Peyer's patch (tissue), 4 donors: ENCODE measurements at regions not wholly inside any gene's neighbourhood (a gene's known extent, or its start where the extent isn't known, plus 50 kb on each side); places are given as distances from the start of the nearest gene placed in this dataset.

ENCODE experiments used
- CTCF ChIP-seq, 6 experiments: fragments of 450-650 bp in 4 of 6; fragments of 200-600 bp in 2 of 6; sonication (generic) in 1 of 6; IDR thresholded peaks; one replicate each; pipeline ENCODE4 v1.5.1; 2017 to 2019; ENCODE audit warnings: antibody characterized with exemption in 6 of 6, mild to moderate bottlenecking in 3 of 6, moderate library complexity in 1 of 6
- POLR2A ChIP-seq, 2 donors: fragments of 450-650 bp; IDR thresholded peaks; one replicate each; pipeline ENCODE4 v1.5.1; 2017; ENCODE audit warnings: antibody characterized with exemption in 2 of 2, mild to moderate bottlenecking in 2 of 2, moderate library complexity in 2 of 2

DNA sequence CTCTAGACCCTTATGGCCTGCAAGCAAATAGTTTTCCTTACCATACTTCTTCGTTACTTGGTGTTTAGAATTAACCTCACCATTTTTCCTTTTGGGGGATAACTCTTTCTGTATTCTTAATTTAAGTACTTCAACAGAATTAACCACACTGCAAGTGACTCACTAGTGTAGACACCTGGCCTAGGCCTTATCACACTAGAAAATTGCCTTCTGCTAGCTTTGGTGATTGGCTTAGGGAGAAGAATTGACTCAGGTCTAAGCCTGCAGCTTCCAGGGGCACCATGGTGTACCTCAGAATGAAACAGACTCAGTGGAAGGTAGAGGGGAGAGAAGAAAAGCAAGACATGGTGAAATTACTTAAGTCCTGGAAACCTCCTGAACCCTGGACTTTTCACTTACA is 112.8 kb upstream of the HMHB1 start:
- TF ChIP-seq CTCF (IDR thresholded peaks at IDR 0.05) (no peak), POLR2A (IDR thresholded peaks at IDR 0.05) (no peak)
